H1 (cell line): ENCODE measurements at regions not wholly inside any gene's neighbourhood (a gene's known extent, or its start where the extent isn't known, plus 50 kb on each side); places are given as distances from the start of the nearest gene placed in this dataset.

ENCODE experiments used
- EZH2 ChIP-seq: fragments of 200-600 bp; sonication (generic); IDR thresholded peaks from 2 replicates; pipeline ENCODE4 v1.7.1; 2012; ENCODE audit warnings: low read depth, mild to moderate bottlenecking, moderate library complexity, low read length, inconsistent platforms; ENCODE audit not compliant: severe bottlenecking
- GABPA ChIP-seq: IDR thresholded peaks from 2 replicates; pipeline ENCODE4 v1.6.1; 2011; ENCODE audit warnings: mild to moderate bottlenecking, low read length, moderate library complexity, borderline replicate concordance; ENCODE audit not compliant: insufficient read depth
- POLR2A ChIP-seq, 2 experiments: IDR thresholded peaks; 1 replicate in 1 of 2; 2 replicates in 1 of 2; pipeline ENCODE4 v1.6.1; 2011; ENCODE audit warnings: low read depth in 2 of 2, low read length in 2 of 2, mild to moderate bottlenecking in 2 of 2; ENCODE audit errors: control extremely low read depth in 1 of 2

DNA sequence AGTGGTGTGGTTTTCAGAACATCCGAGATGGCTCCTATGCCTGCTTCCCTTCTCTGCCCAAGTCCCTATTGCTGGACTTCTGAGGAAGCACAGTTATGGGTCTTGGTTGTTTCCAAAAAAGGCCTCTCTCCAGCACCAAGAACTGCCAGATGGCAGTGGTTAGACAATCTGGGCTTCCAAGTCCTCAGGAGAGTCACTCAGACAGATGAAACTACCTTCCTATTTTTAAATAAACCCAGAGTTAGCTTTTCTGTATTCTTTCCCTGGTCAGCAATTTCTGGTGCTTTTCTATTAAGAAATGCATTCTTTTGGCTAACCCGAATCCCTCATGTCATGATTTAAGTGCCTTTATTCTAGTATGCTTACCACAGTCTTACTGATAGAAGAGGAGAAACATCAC is 245.9 kb downstream of the PRDM2 start (continued):
- TF ChIP-seq POLR2A (IDR thresholded peaks at IDR 0.05; ENCODE audit: control extremely low read depth in 1 of 2, low read depth in 2 of 2, low read length in 2 of 2): no peak
- no peak for TF ChIP-seq GABPA
- no peak for TF ChIP-seq EZH2
